ENCODE measurements at regions not wholly inside any gene's neighbourhood (a gene's known extent, or its start where the extent isn't known, plus 50 kb on each side); places are given as distances from the start of the nearest gene placed in this dataset.
"Not testable (repeated sequence)": the region's sequence is repeated elsewhere in the genome, so short reads cannot be mapped to it uniquely, and the experiment has no call there.

GRCh38 chr7:79782256-79782655 is 328.8 kb upstream of the MAGI2 start:
- Histone ChIP-seq H3K4me1 (ENCODE audit: control insufficient read depth, insufficient read depth, low read length) (no peaks in the 10 kb centered on the region), H3K9ac (ENCODE audit: low read length) (no peak overlapping the region), H3K4me3 (ENCODE audit: low read length) (no peak overlapping the region), H3K36me3 (ENCODE audit: control insufficient read depth, insufficient read depth, low read length) (no peaks in the 10 kb centered on the region), H3K27me3 (ENCODE audit: control insufficient read depth, insufficient read depth, low read length) (no peaks in the 10 kb centered on the region), H3K27ac (ENCODE audit: low read depth, low read length) (no peak overlapping the region)

- Histone ChIP-seq H3K27me3 (ENCODE audit: control insufficient read depth, insufficient read depth, low read length) (no peaks in the 10 kb centered on the region), H3K27ac (ENCODE audit: low read depth, low read length) (no peak overlapping the region), H3K9ac (ENCODE audit: low read length) (no peak overlapping the region), H3K4me1 (ENCODE audit: control insufficient read depth, insufficient read depth, low read length) (no peaks in the 10 kb centered on the region), H3K4me3 (ENCODE audit: low read length) (no peak overlapping the region), H3K36me3 (ENCODE audit: control insufficient read depth, insufficient read depth, low read length) (no peaks in the 10 kb centered on the region)
These were observed 328.2 kb upstream of the MAGI2 start for GRCh38 chr7:79781716-79782115.

GRCh38 chr7:79778786-79779770 is 325.6 kb upstream of the MAGI2 start:
- Histone ChIP-seq H3K36me3 (ENCODE audit: control insufficient read depth, insufficient read depth, low read length) (no peaks in the 10 kb centered on the region), H3K4me3 (ENCODE audit: low read length) (no peak overlapping the region), H3K27me3 (ENCODE audit: control insufficient read depth, insufficient read depth, low read length) (no peaks in the 10 kb centered on the region), H3K27ac (ENCODE audit: low read depth, low read length) (no peak overlapping the region), H3K4me1 (ENCODE audit: control insufficient read depth, insufficient read depth, low read length) (no peaks in the 10 kb centered on the region), H3K9ac (ENCODE audit: low read length) (no peak overlapping the region)

- H3K4me3 ChIP-seq (ENCODE audit: low read length): no peak overlapping the region
- H3K4me1 ChIP-seq (ENCODE audit: control insufficient read depth, insufficient read depth, low read length): no peaks in the 10 kb centered on the region
- no peaks in the 10 kb centered on the region for H3K27me3 ChIP-seq (ENCODE audit: control insufficient read depth, insufficient read depth, low read length)
- H3K27ac ChIP-seq (ENCODE audit: low read depth, low read length): no peak overlapping the region
- H3K36me3 ChIP-seq (ENCODE audit: control insufficient read depth, insufficient read depth, low read length): no peaks in the 10 kb centered on the region
- no peak overlapping the region for H3K9ac ChIP-seq (ENCODE audit: low read length)
These were observed 322.4 kb upstream of the MAGI2 start for GRCh38 chr7:79775911-79776310.

- Histone ChIP-seq H3K9ac (ENCODE audit: low read length) (no peak overlapping the region), H3K27ac (ENCODE audit: low read depth, low read length) (no peak overlapping the region), H3K4me3 (ENCODE audit: low read length) (no peak overlapping the region), H3K4me1 (ENCODE audit: control insufficient read depth, insufficient read depth, low read length) (no peaks in the 10 kb centered on the region), H3K36me3 (ENCODE audit: control insufficient read depth, insufficient read depth, low read length) (no peaks in the 10 kb centered on the region), H3K27me3 (ENCODE audit: control insufficient read depth, insufficient read depth, low read length) (no peaks in the 10 kb centered on the region)
These were observed 320.7 kb upstream of the MAGI2 start for GRCh38 chr7:79774150-79774549.

GRCh38 chr7:79770970-79771369 is 317.5 kb upstream of the MAGI2 start:
- no peak overlapping the region for H3K27ac ChIP-seq (ENCODE audit: low read depth, low read length)
- H3K36me3 ChIP-seq (ENCODE audit: control insufficient read depth, insufficient read depth, low read length): no peaks in the 10 kb centered on the region
- H3K9ac ChIP-seq (ENCODE audit: low read length): no peak overlapping the region
- H3K27me3 ChIP-seq (ENCODE audit: control insufficient read depth, insufficient read depth, low read length): no peaks in the 10 kb centered on the region
- H3K4me3 ChIP-seq (ENCODE audit: low read length): no peak overlapping the region
- no peaks in the 10 kb centered on the region for H3K4me1 ChIP-seq (ENCODE audit: control insufficient read depth, insufficient read depth, low read length)

GRCh38 chr7:79770063-79770462 is 316.6 kb upstream of the MAGI2 start:
- Histone ChIP-seq H3K36me3 (ENCODE audit: control insufficient read depth, insufficient read depth, low read length) (no peaks in the 10 kb centered on the region), H3K4me1 (ENCODE audit: control insufficient read depth, insufficient read depth, low read length) (no peaks in the 10 kb centered on the region), H3K9ac (ENCODE audit: low read length) (no peak overlapping the region), H3K27me3 (ENCODE audit: control insufficient read depth, insufficient read depth, low read length) (no peaks in the 10 kb centered on the region), H3K27ac (ENCODE audit: low read depth, low read length) (no peak overlapping the region), H3K4me3 (ENCODE audit: low read length) (no peak overlapping the region)

- not testable (repeated sequence) for H3K4me3 ChIP-seq (ENCODE audit: low read length); H3K27ac ChIP-seq (ENCODE audit: low read depth, low read length); H3K4me1 ChIP-seq (ENCODE audit: control insufficient read depth, insufficient read depth, low read length); H3K9ac ChIP-seq (ENCODE audit: low read length); H3K27me3 ChIP-seq (ENCODE audit: control insufficient read depth, insufficient read depth, low read length); H3K36me3 ChIP-seq (ENCODE audit: control insufficient read depth, insufficient read depth, low read length)
These were observed 314.6 kb upstream of the MAGI2 start for GRCh38 chr7:79767876-79768560.

- H3K4me3 ChIP-seq (ENCODE audit: low read length); H3K9ac ChIP-seq (ENCODE audit: low read length); H3K27me3 ChIP-seq (ENCODE audit: control insufficient read depth, insufficient read depth, low read length); H3K27ac ChIP-seq (ENCODE audit: low read depth, low read length); H3K4me1 ChIP-seq (ENCODE audit: control insufficient read depth, insufficient read depth, low read length); H3K36me3 ChIP-seq (ENCODE audit: control insufficient read depth, insufficient read depth, low read length): not testable (repeated sequence)
These were observed 313.7 kb upstream of the MAGI2 start for GRCh38 chr7:79767192-79767591.

GRCh38 chr7:79761876-79762429 is 308.5 kb upstream of the MAGI2 start:
- no peaks in the 10 kb centered on the region for H3K36me3 ChIP-seq (ENCODE audit: control insufficient read depth, insufficient read depth, low read length)
- H3K4me1 ChIP-seq (ENCODE audit: control insufficient read depth, insufficient read depth, low read length): no peaks in the 10 kb centered on the region
- H3K27me3 ChIP-seq (ENCODE audit: control insufficient read depth, insufficient read depth, low read length): no peaks in the 10 kb centered on the region
- H3K27ac ChIP-seq (ENCODE audit: low read depth, low read length): no peak overlapping the region
- no peak overlapping the region for H3K4me3 ChIP-seq (ENCODE audit: low read length)
- no peak overlapping the region for H3K9ac ChIP-seq (ENCODE audit: low read length)

- not testable (repeated sequence) for H3K36me3 ChIP-seq (ENCODE audit: control insufficient read depth, insufficient read depth, low read length); H3K9ac ChIP-seq (ENCODE audit: low read length); H3K27me3 ChIP-seq (ENCODE audit: control insufficient read depth, insufficient read depth, low read length); H3K4me3 ChIP-seq (ENCODE audit: low read length); H3K27ac ChIP-seq (ENCODE audit: low read depth, low read length); H3K4me1 ChIP-seq (ENCODE audit: control insufficient read depth, insufficient read depth, low read length)
These were observed 297.5 kb upstream of the MAGI2 start for GRCh38 chr7:79750941-79751340.

GRCh38 chr7:79749856-79750255 is 296.4 kb upstream of the MAGI2 start:
- no peak overlapping the region for H3K27ac ChIP-seq (ENCODE audit: low read depth, low read length)
- no peaks in the 10 kb centered on the region for H3K4me1 ChIP-seq (ENCODE audit: control insufficient read depth, insufficient read depth, low read length)
- H3K4me3 ChIP-seq (ENCODE audit: low read length): no peak overlapping the region
- no peaks in the 10 kb centered on the region for H3K36me3 ChIP-seq (ENCODE audit: control insufficient read depth, insufficient read depth, low read length)
- no peaks in the 10 kb centered on the region for H3K27me3 ChIP-seq (ENCODE audit: control insufficient read depth, insufficient read depth, low read length)
- no peak overlapping the region for H3K9ac ChIP-seq (ENCODE audit: low read length)

Measured in rectal smooth muscle tissue (tissue), 1 donor.